HEK293 (cell line): ENCODE measurements at regions not wholly inside any gene's neighbourhood (a gene's known extent, or its start where the extent isn't known, plus 50 kb on each side); places are given as distances from the start of the nearest gene placed in this dataset.

ENCODE experiments used
- CTCF ChIA-PET: fragments of 350-600 bp; formaldehyde crosslinking; extraction: SDS; loops from one replicate; lab custom pipeline; 2021; ENCODE audit warnings: antibody characterized with exemption; lab: Yijun Ruan, JAX
- POLR2A ChIA-PET: fragments of 300-600 bp; formaldehyde crosslinking; extraction: SDS; loops from one replicate; lab custom pipeline; 2020; ENCODE audit warnings: antibody characterized with exemption, inconsistent platforms; lab: Yijun Ruan, JAX
- H3K27ac ChIP-seq: fragments of 200-500 bp; sonication (Bioruptor generic); 2 replicates; pipeline ENCODE4 v1.5.1; 2014; ENCODE audit warnings: low read depth, low read length, control low read depth, inconsistent platforms; ENCODE audit errors: extremely low read depth
- H3K36me3 ChIP-seq, 2 experiments: fragments of 200-500 bp in 1 of 2; sonication (Bioruptor generic) in 1 of 2; 1 replicate in 1 of 2; 2 replicates in 1 of 2; pipeline ENCODE4 v1.5.1; 2014 to 2017; ENCODE audit warnings: inconsistent platforms in 2 of 2, low read length in 2 of 2; ENCODE audit not compliant: control insufficient read depth in 2 of 2, insufficient read depth in 1 of 2
- H3K4me1 ChIP-seq: fragments of 200-500 bp; sonication (Bioruptor generic); 2 replicates; pipeline ENCODE4 v1.5.1; 2014; ENCODE audit warnings: mild to moderate bottlenecking, low read length, inconsistent platforms; ENCODE audit not compliant: control insufficient read depth, insufficient read depth
- H3K4me3 ChIP-seq: 2 replicates; pipeline ENCODE4 v1.5.1; 2011; ENCODE audit warnings: low read depth, mild to moderate bottlenecking, control low read depth, low read length, moderate library complexity
- H3K9me3 ChIP-seq: fragments of 200-500 bp; sonication (Bioruptor generic); 2 replicates; pipeline ENCODE4 v1.5.1; 2014; ENCODE audit warnings: low read depth, low read length, inconsistent platforms; ENCODE audit not compliant: control insufficient read depth, insufficient read depth
- GLIS2 ChIP-seq: fragments of 450-650 bp; formaldehyde crosslinking; IDR thresholded peaks from 2 replicates; pipeline ENCODE4 v1.5.1; 2016; ENCODE audit warnings: missing biosample characterization, missing genetic modification characterization
- HOXC10 ChIP-seq: sonication (generic); formaldehyde crosslinking; IDR thresholded peaks from 2 replicates; pipeline ENCODE4 v1.8.1; 2023; ENCODE audit warnings: mild to moderate bottlenecking, missing genetic modification reagents
- KLF17 ChIP-seq: fragments of 450-650 bp; formaldehyde crosslinking; IDR thresholded peaks from 2 replicates; pipeline ENCODE4 v1.5.1; 2016; ENCODE audit warnings: missing biosample characterization, missing genetic modification characterization
- MYNN ChIP-seq: fragments of 450-650 bp; formaldehyde crosslinking; IDR thresholded peaks from 2 replicates; pipeline ENCODE4 v1.5.1; 2016; ENCODE audit warnings: missing biosample characterization, missing genetic modification characterization, borderline replicate concordance
- SCRT1 ChIP-seq: fragments of 450-650 bp; formaldehyde crosslinking; IDR thresholded peaks from 2 replicates; pipeline ENCODE4 v1.5.1; 2016; ENCODE audit warnings: missing biosample characterization, missing genetic modification characterization, borderline replicate concordance
- SP7 ChIP-seq: fragments of 450-650 bp; formaldehyde crosslinking; IDR thresholded peaks from 2 replicates; pipeline ENCODE4 v1.5.1; 2016; ENCODE audit warnings: missing biosample characterization, missing genetic modification characterization
- ZBTB8A ChIP-seq: fragments of 450-650 bp; formaldehyde crosslinking; IDR thresholded peaks from 2 replicates; pipeline ENCODE4 v1.5.1; 2016; ENCODE audit warnings: missing biosample characterization, missing genetic modification characterization
- ZEB2 ChIP-seq: fragments of 450-650 bp; formaldehyde crosslinking; IDR thresholded peaks from 2 replicates; pipeline ENCODE4 v1.5.1; 2016; ENCODE audit warnings: missing biosample characterization, missing genetic modification characterization
- ZIC2 ChIP-seq: fragments of 450-650 bp; formaldehyde crosslinking; IDR thresholded peaks from 2 replicates; pipeline ENCODE4 v1.5.1; 2016; ENCODE audit warnings: missing biosample characterization, missing genetic modification characterization
- ZNF133 ChIP-seq: fragments of 450-650 bp; formaldehyde crosslinking; IDR thresholded peaks from 2 replicates; pipeline ENCODE4 v1.5.1; 2016; ENCODE audit warnings: missing biosample characterization, missing genetic modification characterization
- ZNF140 ChIP-seq: fragments of 450-650 bp; formaldehyde crosslinking; IDR thresholded peaks from 2 replicates; pipeline ENCODE4 v1.5.1; 2016; ENCODE audit warnings: missing biosample characterization, missing genetic modification characterization
- ZNF146 ChIP-seq: fragments of 450-650 bp; formaldehyde crosslinking; IDR thresholded peaks from 2 replicates; pipeline ENCODE4 v1.5.1; 2016; ENCODE audit warnings: missing biosample characterization, missing genetic modification characterization
- ZNF174 ChIP-seq: fragments of 450-650 bp; formaldehyde crosslinking; IDR thresholded peaks from 2 replicates; pipeline ENCODE4 v1.5.0; 2017; ENCODE audit warnings: missing biosample characterization, mild to moderate bottlenecking, missing genetic modification characterization
- ZNF184 ChIP-seq: fragments of 450-650 bp; IDR thresholded peaks from 2 replicates; pipeline ENCODE4 v1.5.1; 2018; ENCODE audit warnings: missing biosample characterization, mild to moderate bottlenecking, missing genetic modification characterization
- ZNF24 ChIP-seq: fragments of 450-650 bp; formaldehyde crosslinking; IDR thresholded peaks from 2 replicates; pipeline ENCODE4 v1.5.1; 2016; ENCODE audit warnings: missing biosample characterization, missing genetic modification characterization
- ZNF423 ChIP-seq: fragments of 450-650 bp; formaldehyde crosslinking; IDR thresholded peaks from 2 replicates; pipeline ENCODE4 v1.5.1; 2016; ENCODE audit warnings: missing biosample characterization, missing genetic modification characterization
- ZNF426 ChIP-seq: fragments of 450-650 bp; formaldehyde crosslinking; IDR thresholded peaks from 2 replicates; pipeline ENCODE4 v1.5.1; 2017; ENCODE audit warnings: missing biosample characterization, missing genetic modification characterization, mild to moderate bottlenecking, inconsistent platforms, moderate library complexity
- ZNF518A ChIP-seq: fragments of 450-650 bp; formaldehyde crosslinking; conservative IDR thresholded peaks from 2 replicates; pipeline ENCODE4 v1.5.1; 2016; ENCODE audit warnings: low read depth, missing biosample characterization, missing genetic modification characterization
- ZNF548 ChIP-seq: fragments of 450-650 bp; formaldehyde crosslinking; IDR thresholded peaks from 2 replicates; pipeline ENCODE4 v1.5.1; 2016; ENCODE audit warnings: missing biosample characterization, missing genetic modification characterization
- ZNF585B ChIP-seq: fragments of 450-650 bp; formaldehyde crosslinking; IDR thresholded peaks from 2 replicates; pipeline ENCODE4 v1.5.1; 2016; ENCODE audit warnings: missing biosample characterization, missing genetic modification characterization

- TF ChIP-seq ZNF518A (tag by site-specific recombination): no peak
- no peak for TF ChIP-seq ZNF426 (tag by site-specific recombination)
- TF ChIP-seq ZBTB8A (tag by site-specific recombination): no peak
These were observed 52.2 kb upstream of the SPATA31E1 start (continued) for GRCh38 chr9:87830446-87830845.

- H3K4me1 ChIP-seq: no peaks in the 10 kb centered on the region
- TF ChIP-seq ZNF423 (tag by site-specific recombination) (no peak), KLF17 (no peak), ZNF146 (no peak), GLIS2 (tag by site-specific recombination) (no peak), ZNF548 (tag by site-specific recombination) (no peak), SP7 (tag by site-specific recombination) (no peak), ZNF184 (no peak), ZNF133 (tag by site-specific recombination) (no peak), SCRT1 (tag by site-specific recombination) (no peak), ZIC2 (tag by site-specific recombination) (no peak), MYNN (tag by site-specific recombination) (no peak), ZNF24 (no peak), ZEB2 (tag by site-specific recombination) (no peak), ZNF140 (tag by site-specific recombination) (no peak), ZNF174 (tag by site-specific recombination) (no peak), HOXC10 (no peak), ZNF585B (no peak)
- H3K4me3 ChIP-seq: no peak overlapping the region
- ChIA-PET POLR2A (no interaction called here), CTCF (no interaction called here)
- H3K9me3 ChIP-seq: no peaks in the 10 kb centered on the region
- H3K27ac ChIP-seq: no peak overlapping the region
- no peaks in the 10 kb centered on the region for H3K36me3 ChIP-seq
These were observed 51.5 kb upstream of the SPATA31E1 start for GRCh38 chr9:87831159-87831558.
